Spleen (tissue), 7 donors: ENCODE measurements at regions not wholly inside any gene's neighbourhood (a gene's known extent, or its start where the extent isn't known, plus 50 kb on each side); places are given as distances from the start of the nearest gene placed in this dataset.

Source experiments
- CTCF ChIP-seq, 11 experiments: fragments of 200-600 bp in 7 of 11; fragments of 450-650 bp in 4 of 11; sonication (generic) in 4 of 11; IDR thresholded peaks in 8 of 11; conservative IDR thresholded peaks in 3 of 11; 1 replicate in 7 of 11; 2 replicates in 4 of 11; pipeline versions ENCODE4 v1.4.0 to v1.8.0; 2016 to 2021; ENCODE audit warnings: antibody characterized with exemption in 11 of 11, inconsistent platforms in 4 of 11, mild to moderate bottlenecking in 1 of 11
- POLR2A ChIP-seq, 3 donors: fragments of 450-650 bp; IDR thresholded peaks; one replicate each; pipeline ENCODE4 v1.5.1; 2017; ENCODE audit warnings: antibody characterized with exemption in 3 of 3, mild to moderate bottlenecking in 1 of 3
- donor health status: DM: no; HTN: no; CAD: no; lungs with moderate emphysema.
- donor health status: DM: no; HTN: no; CAD: no.
- donor health status: DM: no; HTN: no; CAD: no.

- TF ChIP-seq CTCF (IDR thresholded peaks at IDR 0.05 in 8 of 11, conservative IDR thresholded peaks at IDR 0.05 in 3 of 11) (no peak), POLR2A (IDR thresholded peaks at IDR 0.05) (no peak)
Measured at GRCh38 chr9:7287986-7288385, 511.6 kb downstream of the DMAC1 start.
